A549 (cell line): ENCODE measurements at regions not wholly inside any gene's neighbourhood (a gene's known extent, or its start where the extent isn't known, plus 50 kb on each side); places are given as distances from the start of the nearest gene placed in this dataset.

Source experiments
- ATAC-seq, 2 experiments: fragments of 200-7000 bp in 1 of 2; fragments of >200 bp in 1 of 2; cut with Nextera tagmentation in 1 of 2; cut with Tn5 transposase in 1 of 2; 3 replicates each; pipeline versions ENCODE4 v1.8.0 to v1.9.1; 2018 to 2020; ENCODE audit warnings: mild to moderate bottlenecking in 1 of 2, moderate library complexity in 1 of 2
- CTCF ChIA-PET: fragments of 300-600 bp; sonication (Branson Sonifier 250); formaldehyde crosslinking; extraction: SDS; loops from one replicate; lab custom pipeline; 2021; ENCODE audit warnings: antibody characterized with exemption, inconsistent platforms; lab: Yijun Ruan, JAX
- POLR2A ChIA-PET: fragments of 350-600 bp; formaldehyde crosslinking; extraction: SDS; loops from one replicate; lab custom pipeline; 2021; ENCODE audit warnings: antibody characterized with exemption, inconsistent platforms; lab: Yijun Ruan, JAX
- DNase-seq, 2 experiments: peaks; one replicate each; pipeline versions ENCODE4 v3.0.0 to v3.0.0-alpha.2; 2011 to 2016; ENCODE audit warnings: low read depth in 1 of 2, low spot score in 1 of 2
- FAIRE-seq: peaks from 2 replicates; lab custom pipeline; 2011; peaks lifted over from hg19 to GRCh38; lab: Jason Lieb, UNC
- H3K27ac ChIP-seq, 2 experiments: fragments of >200 bp; sonication (Bioruptor Twin); formaldehyde crosslinking; 3 replicates each; pipeline ENCODE4 v1.5.1; 2016 to 2017
- H3K4me1 ChIP-seq: fragments of >200 bp; sonication (Bioruptor Twin); formaldehyde crosslinking; 3 replicates; pipeline ENCODE4 v1.6.1; 2016
- H3K4me2 ChIP-seq: fragments of >200 bp; sonication (Bioruptor Twin); formaldehyde crosslinking; 3 replicates; pipeline ENCODE4 v1.6.1; 2016
- H3K4me3 ChIP-seq: fragments of >200 bp; sonication (Bioruptor Twin); formaldehyde crosslinking; 3 replicates; pipeline ENCODE4 v1.5.1; 2016
- H3K9me3 ChIP-seq: fragments of >200 bp; sonication (Bioruptor Twin); formaldehyde crosslinking; 3 replicates; pipeline ENCODE4 v1.6.1; 2016
- CBX2 ChIP-seq: fragments of 200-600 bp; sonication (generic); IDR thresholded peaks from 2 replicates; pipeline ENCODE4 v1.6.1; 2016; ENCODE audit warnings: low read depth, mild to moderate bottlenecking, borderline replicate concordance
- CHD2 ChIP-seq: fragments of 150-350 bp; IDR thresholded peaks from 2 replicates; pipeline ENCODE4 v1.6.1; 2014; ENCODE audit warnings: low read length; ENCODE audit not compliant: partially characterized antibody
- CHD4 ChIP-seq: fragments of 200-600 bp; sonication (generic); IDR thresholded peaks from 2 replicates; pipeline ENCODE4 v1.6.1; 2016; ENCODE audit warnings: antibody characterized with exemption, mild to moderate bottlenecking, borderline replicate concordance
- EHF ChIP-seq: fragments of 250-450 bp; sonication (Bioruptor Pico); IDR thresholded peaks from 2 replicates; pipeline ENCODE4 v1.5.0; 2020; ENCODE audit warnings: mild to moderate bottlenecking
- EHMT2 ChIP-seq: fragments of 200-600 bp; sonication (generic); IDR thresholded peaks from 2 replicates; pipeline ENCODE4 v1.6.1; 2016; ENCODE audit warnings: antibody characterized with exemption, low read depth, mild to moderate bottlenecking, moderate library complexity
- EP300 ChIP-seq, 2 experiments: fragments of >200 bp; sonication (Bioruptor Twin); formaldehyde crosslinking; IDR thresholded peaks; 2 replicates in 1 of 2; 3 replicates in 1 of 2; pipeline ENCODE4 v1.6.1; 2016 to 2017
- FOSB ChIP-seq: fragments of 250-450 bp; sonication (Bioruptor Pico); IDR thresholded peaks from 2 replicates; pipeline ENCODE4 v1.5.0; 2020; ENCODE audit warnings: mild to moderate bottlenecking, moderate library complexity
- FOSL2 ChIP-seq, 2 experiments: fragments of 450-650 bp in 1 of 2; fragments of >200 bp in 1 of 2; sonication (Bioruptor Twin) in 1 of 2; formaldehyde crosslinking; IDR thresholded peaks; 2 replicates each; pipeline versions ENCODE4 v1.5.0 to v1.6.1; 2016 to 2020; ENCODE audit warnings: mild to moderate bottlenecking in 1 of 2, moderate library complexity in 1 of 2
- FOXS1 ChIP-seq: fragments of 250-450 bp; sonication (Bioruptor Pico); IDR thresholded peaks from 2 replicates; pipeline ENCODE4 v1.5.0; 2020; ENCODE audit warnings: mild to moderate bottlenecking, moderate library complexity
- HOXA7 ChIP-seq: fragments of 250-450 bp; sonication (Bioruptor Pico); IDR thresholded peaks from 2 replicates; pipeline ENCODE4 v1.5.0; 2020; ENCODE audit warnings: mild to moderate bottlenecking, moderate library complexity
- HOXB5 ChIP-seq: fragments of 250-450 bp; sonication (Bioruptor Pico); IDR thresholded peaks from 2 replicates; pipeline ENCODE4 v1.5.0; 2020; ENCODE audit warnings: mild to moderate bottlenecking, moderate library complexity
- JUN ChIP-seq, 2 experiments: fragments of >200 bp; sonication (Bioruptor Twin); formaldehyde crosslinking; IDR thresholded peaks; 2 replicates in 1 of 2; 3 replicates in 1 of 2; pipeline ENCODE4 v1.6.1; 2016 to 2017
- JUNB ChIP-seq: fragments of >200 bp; sonication (Bioruptor Twin); formaldehyde crosslinking; IDR thresholded peaks from 2 replicates; pipeline ENCODE4 v1.6.1; 2016
- KDM1A ChIP-seq: fragments of 200-600 bp; sonication (generic); IDR thresholded peaks from 2 replicates; pipeline ENCODE4 v1.6.1; 2016; ENCODE audit warnings: low read depth, mild to moderate bottlenecking
- MAZ ChIP-seq: fragments of 150-350 bp; IDR thresholded peaks from 2 replicates; pipeline ENCODE4 v1.6.1; 2014; ENCODE audit warnings: antibody characterized with exemption, low read depth, low read length, borderline replicate concordance
- NR3C1 ChIP-seq: fragments of >200 bp; sonication (Bioruptor Twin); formaldehyde crosslinking; IDR thresholded peaks from 3 replicates; pipeline ENCODE4 v1.6.1; 2017
- PHF8 ChIP-seq: fragments of 200-600 bp; sonication (generic); IDR thresholded peaks from 2 replicates; pipeline ENCODE4 v1.6.1; 2016; ENCODE audit warnings: low read depth, mild to moderate bottlenecking, antibody characterized with exemption, moderate library complexity, borderline replicate concordance
- RFX5 ChIP-seq: fragments of 450-650 bp; IDR thresholded peaks from 2 replicates; pipeline ENCODE4 v1.7.1; 2014; ENCODE audit warnings: antibody characterized with exemption, mild to moderate bottlenecking, moderate library complexity
- TP53 ChIP-seq: fragments of 250-450 bp; sonication (Bioruptor Pico); IDR thresholded peaks from 2 replicates; pipeline ENCODE4 v1.5.0; 2021; ENCODE audit warnings: mild to moderate bottlenecking, moderate library complexity
- ZC3H11A ChIP-seq: fragments of 450-650 bp; IDR thresholded peaks from 2 replicates; pipeline ENCODE4 v1.6.1; 2014; ENCODE audit warnings: antibody characterized with exemption, mild to moderate bottlenecking
- WGBS: methylation state at CpG from one replicate; pipeline ENCODE4 v1.1.6; 2017; ENCODE audit errors: missing lambda C conversion rate; 5-methylcytosine and 5-hydroxymethylcytosine counted together
- TF ChIP-seq, protein P1 (sequence below): fragments of >200 bp; sonication (Bioruptor Twin); formaldehyde crosslinking; IDR thresholded peaks from 2 replicates; pipeline ENCODE4 v1.6.1; 2016
- TF ChIP-seq, protein P2 (sequence below): IDR thresholded peaks from 2 replicates; pipeline ENCODE4 v1.6.1; 2012; ENCODE audit warnings: low read depth, borderline replicate concordance
- TF ChIP-seq, protein P3 (sequence below): IDR thresholded peaks from 2 replicates; pipeline ENCODE4 v1.6.1; 2012
- TF ChIP-seq, protein P4 (sequence below): fragments of 250-450 bp; sonication (Bioruptor Pico); IDR thresholded peaks from 2 replicates; pipeline ENCODE4 v1.5.0; 2021; ENCODE audit warnings: mild to moderate bottlenecking, moderate library complexity, borderline replicate concordance
- TF ChIP-seq, protein P5 (sequence below): fragments of 250-450 bp; sonication (Bioruptor Pico); IDR thresholded peaks from 2 replicates; pipeline ENCODE4 v1.5.0; 2020; ENCODE audit warnings: low read depth, mild to moderate bottlenecking, moderate library complexity

DNA sequence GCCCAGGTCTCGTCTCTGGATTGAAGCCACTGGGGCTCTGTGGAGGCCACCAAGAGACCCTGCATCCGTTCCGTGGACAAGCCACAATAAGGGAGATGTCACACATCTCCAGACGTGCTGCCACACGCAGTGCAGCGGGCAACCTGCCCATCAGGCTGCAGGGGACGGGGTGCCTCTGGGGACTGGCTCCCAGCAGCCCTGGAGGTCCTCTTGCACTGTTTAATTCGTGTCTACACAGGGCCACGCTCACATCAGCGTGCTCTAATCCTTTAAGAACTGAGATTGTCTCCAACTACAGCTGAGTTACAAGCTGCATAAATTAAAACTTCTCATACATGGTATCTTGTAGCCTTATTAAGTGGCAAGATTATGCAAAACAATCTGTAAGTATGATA lies 1232.2 kb downstream of the BRD1 start:
- no peak for FAIRE-seq
- CTCF ChIA-PET = interaction anchor here (0.5 to 1.6 kb wide), 4 partner anchors 19 to 710 kb away, joined by 3 to 4 read pairs (median 3); no protein-coding TSS in a partner anchor

DNA sequence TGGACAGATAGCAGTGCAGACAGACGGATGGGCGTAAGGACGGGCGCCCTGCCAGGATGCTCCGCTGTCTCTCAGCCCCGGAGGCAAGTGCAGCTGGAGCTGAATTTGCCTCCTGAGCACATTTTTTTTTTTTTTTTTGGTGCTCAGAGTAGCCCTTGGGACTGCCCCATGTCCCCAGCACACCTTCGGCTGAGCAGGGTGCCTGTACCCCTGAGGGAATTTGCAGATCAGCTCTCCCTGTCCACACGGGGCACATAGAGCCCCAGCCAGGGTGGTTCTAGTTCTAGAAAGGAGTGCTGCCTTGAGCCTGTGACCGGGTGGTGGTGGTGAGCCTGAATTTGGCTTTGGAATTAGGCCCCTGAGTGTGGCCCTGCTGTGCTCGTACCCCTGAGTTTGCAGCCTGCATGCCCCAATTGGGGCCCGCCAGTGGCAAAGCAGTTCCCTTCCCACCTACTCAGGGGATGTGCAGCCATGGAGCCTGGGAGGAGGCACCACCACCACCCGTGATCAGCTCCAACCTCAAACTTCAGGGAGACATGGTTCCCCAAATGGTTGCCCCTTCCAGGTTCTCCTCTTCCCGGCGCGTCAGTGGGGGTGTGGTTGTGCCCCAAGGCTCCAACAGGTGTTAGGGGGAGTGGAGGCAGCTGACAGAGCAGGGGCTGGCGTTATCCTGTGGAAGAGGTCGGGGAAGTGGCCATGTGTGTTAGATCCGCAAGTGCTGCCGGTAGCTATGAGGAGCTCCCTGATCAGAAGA lies 1232.7 kb downstream of the BRD1 start:
- no peaks in the 10 kb centered on the region for H3K4me1 ChIP-seq
- ATAC-seq (no peak), FAIRE-seq (no peak), DNase-seq (no peak)
- CTCF ChIA-PET = interaction anchor here (0.5 to 1.6 kb wide), 3 partner anchors 18 to 710 kb away, joined by 3 to 4 read pairs (median 3); no protein-coding TSS in a partner anchor
- H3K9me3 ChIP-seq = no peaks in the 10 kb centered on the region
- H3K4me2 ChIP-seq = no peak overlapping the region
- 84% methylated on average over 15 of the region's 19 CpGs for WGBS
- no peak overlapping the region for H3K4me3 ChIP-seq
- H3K27ac ChIP-seq = no peak overlapping the region
- POLR2A ChIA-PET = no interaction called here
- TF ChIP-seq CHD2 (no peak), FOSB (CRISPR knock-in tag) (no peak), NR3C1 (no peak), PHF8 (no peak), KDM1A (no peak), TP53 (CRISPR knock-in tag) (no peak)
- TF ChIP-seq, protein P1, sequence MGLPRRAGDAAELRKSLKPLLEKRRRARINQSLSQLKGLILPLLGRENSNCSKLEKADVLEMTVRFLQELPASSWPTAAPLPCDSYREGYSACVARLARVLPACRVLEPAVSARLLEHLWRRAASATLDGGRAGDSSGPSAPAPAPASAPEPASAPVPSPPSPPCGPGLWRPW = no peak
- TF ChIP-seq, protein P2, sequence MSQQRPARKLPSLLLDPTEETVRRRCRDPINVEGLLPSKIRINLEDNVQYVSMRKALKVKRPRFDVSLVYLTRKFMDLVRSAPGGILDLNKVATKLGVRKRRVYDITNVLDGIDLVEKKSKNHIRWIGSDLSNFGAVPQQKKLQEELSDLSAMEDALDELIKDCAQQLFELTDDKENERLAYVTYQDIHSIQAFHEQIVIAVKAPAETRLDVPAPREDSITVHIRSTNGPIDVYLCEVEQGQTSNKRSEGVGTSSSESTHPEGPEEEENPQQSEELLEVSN = no peak
- TF ChIP-seq, protein P3, sequence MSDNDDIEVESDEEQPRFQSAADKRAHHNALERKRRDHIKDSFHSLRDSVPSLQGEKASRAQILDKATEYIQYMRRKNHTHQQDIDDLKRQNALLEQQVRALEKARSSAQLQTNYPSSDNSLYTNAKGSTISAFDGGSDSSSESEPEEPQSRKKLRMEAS = no peak
- TF ChIP-seq, protein P4, sequence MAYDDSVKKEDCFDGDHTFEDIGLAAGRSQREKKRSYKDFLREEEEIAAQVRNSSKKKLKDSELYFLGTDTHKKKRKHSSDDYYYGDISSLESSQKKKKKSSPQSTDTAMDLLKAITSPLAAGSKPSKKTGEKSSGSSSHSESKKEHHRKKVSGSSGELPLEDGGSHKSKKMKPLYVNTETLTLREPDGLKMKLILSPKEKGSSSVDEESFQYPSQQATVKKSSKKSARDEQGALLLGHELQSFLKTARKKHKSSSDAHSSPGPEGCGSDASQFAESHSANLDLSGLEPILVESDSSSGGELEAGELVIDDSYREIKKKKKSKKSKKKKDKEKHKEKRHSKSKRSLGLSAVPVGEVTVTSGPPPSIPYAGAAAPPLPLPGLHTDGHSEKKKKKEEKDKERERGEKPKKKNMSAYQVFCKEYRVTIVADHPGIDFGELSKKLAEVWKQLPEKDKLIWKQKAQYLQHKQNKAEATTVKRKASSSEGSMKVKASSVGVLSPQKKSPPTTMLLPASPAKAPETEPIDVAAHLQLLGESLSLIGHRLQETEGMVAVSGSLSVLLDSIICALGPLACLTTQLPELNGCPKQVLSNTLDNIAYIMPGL = no peak
- TF ChIP-seq, protein P5, sequence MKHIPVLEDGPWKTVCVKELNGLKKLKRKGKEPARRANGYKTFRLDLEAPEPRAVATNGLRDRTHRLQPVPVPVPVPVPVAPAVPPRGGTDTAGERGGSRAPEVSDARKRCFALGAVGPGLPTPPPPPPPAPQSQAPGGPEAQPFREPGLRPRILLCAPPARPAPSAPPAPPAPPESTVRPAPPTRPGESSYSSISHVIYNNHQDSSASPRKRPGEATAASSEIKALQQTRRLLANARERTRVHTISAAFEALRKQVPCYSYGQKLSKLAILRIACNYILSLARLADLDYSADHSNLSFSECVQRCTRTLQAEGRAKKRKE (CRISPR knock-in tag) = no peak

More for the DNA sequence above, 1232.2 kb downstream of the BRD1 start:
- no peak overlapping the region for H3K4me2 ChIP-seq
- H3K9me3 ChIP-seq = no peaks in the 10 kb centered on the region
- H3K27ac ChIP-seq = no peak overlapping the region
- no peaks in the 10 kb centered on the region for H3K4me1 ChIP-seq
- POLR2A ChIA-PET = no interaction called here
- no peak for TF ChIP-seq CHD2
- TF ChIP-seq CBX2 = no peak
- no peak for TF ChIP-seq MAZ
- TF ChIP-seq ZC3H11A = no peak
- TF ChIP-seq EHMT2 = no peak
- no peak for TF ChIP-seq HOXA7 (CRISPR knock-in tag)
- no peak for ATAC-seq
- H3K4me3 ChIP-seq = no peak overlapping the region
- no peak for DNase-seq
- WGBS = 45% methylated on average over 3 of the region's 10 CpGs

DNA sequence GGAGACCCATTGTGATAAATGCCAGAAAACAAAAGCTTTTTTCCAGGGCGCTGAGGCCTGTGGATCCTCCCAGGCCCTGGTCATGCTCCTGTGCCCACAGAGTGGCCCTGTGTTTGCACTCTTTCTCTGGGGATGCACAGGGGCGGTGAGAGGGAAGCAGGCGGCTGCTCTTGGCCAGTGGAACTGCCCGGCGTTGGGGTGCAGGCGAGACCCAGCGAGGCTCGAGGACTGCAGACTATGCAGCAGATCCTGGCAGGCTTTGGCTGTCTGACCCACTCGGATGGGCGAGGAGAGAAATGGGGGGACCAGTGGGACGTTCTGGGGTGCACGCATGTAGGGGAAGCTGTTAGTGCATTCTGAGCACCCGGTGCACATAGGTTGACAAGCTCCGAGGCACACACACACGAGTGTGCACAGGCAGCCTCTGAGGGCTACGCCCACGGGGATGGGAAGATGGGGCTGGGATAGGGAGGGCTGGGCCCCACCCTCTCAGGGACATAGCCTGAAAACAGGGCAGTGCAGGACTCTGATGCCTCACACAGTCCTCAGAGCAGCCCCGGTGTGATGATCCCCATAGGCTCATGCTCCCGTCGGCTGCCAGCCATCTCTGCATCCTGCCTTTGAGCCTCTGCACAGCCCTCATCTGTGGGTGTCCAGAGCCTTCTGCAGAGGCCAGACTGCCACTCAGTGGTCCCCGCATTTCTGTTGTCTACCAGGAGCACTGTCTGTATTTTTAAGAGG lies 1233.5 kb downstream of the BRD1 start:
- TF ChIP-seq HOXA7 (CRISPR knock-in tag) (no peak), CBX2 (no peak), FOSL2 (IDR thresholded peaks at IDR 0.05) (no peak), FOSL2 (CRISPR knock-in tag; IDR thresholded peaks at IDR 0.05) (no peak), FOSB (CRISPR knock-in tag) (no peak), JUN (IDR thresholded peaks at IDR 0.05) (no peak), RFX5 (no peak), PHF8 (no peak), HOXB5 (no peak), FOXS1 (CRISPR knock-in tag) (no peak), EP300 (IDR thresholded peaks at IDR 0.05) (no peak), CHD4 (no peak), JUNB (no peak), EHF (CRISPR knock-in tag) (no peak)
- TF ChIP-seq, protein P5 (CRISPR knock-in tag) = no peak
- TF ChIP-seq, protein P2 = no peak
- no peak for ATAC-seq
- no peak for FAIRE-seq
- ChIA-PET CTCF (interaction anchor here (1.3 to 1.6 kb wide), 2 partner anchors 17 to 711 kb away, joined by 3 to 4 read pairs; no protein-coding TSS in a partner anchor), POLR2A (no interaction called here)
- Histone ChIP-seq H3K4me3 (no peak overlapping the region), H3K9me3 (no peaks in the 10 kb centered on the region), H3K27ac (no peak overlapping the region), H3K4me1 (no peaks in the 10 kb centered on the region), H3K4me2 (no peak overlapping the region)
- DNase-seq = no peak
- 68% methylated on average over 16 of the region's 21 CpGs for WGBS
